ENCODE measurements at regions not wholly inside any gene's neighbourhood (a gene's known extent, or its start where the extent isn't known, plus 50 kb on each side); places are given as distances from the start of the nearest gene placed in this dataset.

DNA sequence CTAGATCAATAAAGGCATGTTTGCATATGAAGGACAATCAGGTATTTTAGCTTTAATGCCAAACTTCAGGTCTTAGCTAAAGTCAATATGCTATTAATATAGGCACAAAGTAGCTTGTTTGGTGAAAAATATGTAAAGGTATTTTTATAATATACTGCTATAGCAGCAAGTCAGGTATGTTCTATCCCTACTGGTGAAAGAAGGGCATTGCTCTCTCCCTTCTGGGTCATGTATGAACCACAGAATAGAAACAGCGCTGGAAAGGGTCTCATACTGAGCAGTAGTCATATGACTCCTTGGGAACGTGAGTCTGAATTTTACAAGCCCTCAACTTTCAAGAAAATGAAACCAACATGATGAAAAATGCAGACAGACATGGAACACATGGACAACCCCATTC, 314.6 kb downstream of the GRIN2B start:
- no TSS peak for BruUV-seq (replicated peaks)
- POLR2A ChIA-PET, result no interaction called here

DNA sequence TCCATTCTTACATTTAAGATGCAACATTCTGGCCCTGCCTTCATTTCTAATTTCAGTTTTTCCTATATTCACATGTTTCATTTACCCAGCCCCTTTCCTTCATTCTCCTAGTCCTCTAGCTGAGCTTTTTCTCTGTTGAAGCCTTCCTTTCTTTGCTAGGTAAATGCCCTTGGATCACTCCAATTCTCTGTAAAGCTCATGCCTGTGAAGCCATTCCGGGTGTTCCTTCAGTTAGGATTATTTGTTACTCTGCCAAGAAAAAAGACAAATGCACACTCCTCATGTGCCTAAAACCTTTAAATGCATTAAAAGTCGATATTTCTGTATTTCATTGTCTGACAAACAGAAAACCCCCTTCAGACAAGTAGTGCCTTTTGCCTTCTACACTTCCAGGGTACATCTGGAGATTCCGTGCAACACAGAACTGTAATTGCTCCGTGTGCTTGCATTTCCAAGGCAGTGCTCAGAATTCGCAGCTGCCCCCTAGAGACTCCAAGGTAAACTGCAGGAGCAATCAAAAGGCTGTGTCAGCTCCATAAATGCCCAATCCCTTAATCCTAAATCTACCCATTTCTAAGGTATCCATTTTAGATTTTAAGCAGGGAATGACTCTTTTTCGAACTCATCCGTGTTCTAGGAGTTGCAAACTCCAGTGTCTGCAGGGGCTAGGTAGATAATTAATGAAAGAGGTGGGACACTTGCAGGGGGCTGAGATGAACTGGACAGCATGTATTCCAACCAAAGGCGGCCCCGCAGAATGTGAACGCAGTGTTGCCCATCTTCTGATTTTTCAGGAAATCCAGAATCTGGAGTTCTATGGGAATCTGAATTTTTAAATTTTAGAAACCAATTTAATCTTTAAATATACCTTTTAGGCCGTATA, 320.2 kb downstream of the GRIN2B start:
- no peaks in the 10 kb centered on the region for H3K9me3 ChIP-seq (ENCODE audit: control insufficient read depth, insufficient read depth, low read depth, low read length)
- no peak for TF ChIP-seq TCF7L2 (IDR thresholded peaks at IDR 0.05; ENCODE audit: low read depth, low read length)
- TF ChIP-seq, protein P1, sequence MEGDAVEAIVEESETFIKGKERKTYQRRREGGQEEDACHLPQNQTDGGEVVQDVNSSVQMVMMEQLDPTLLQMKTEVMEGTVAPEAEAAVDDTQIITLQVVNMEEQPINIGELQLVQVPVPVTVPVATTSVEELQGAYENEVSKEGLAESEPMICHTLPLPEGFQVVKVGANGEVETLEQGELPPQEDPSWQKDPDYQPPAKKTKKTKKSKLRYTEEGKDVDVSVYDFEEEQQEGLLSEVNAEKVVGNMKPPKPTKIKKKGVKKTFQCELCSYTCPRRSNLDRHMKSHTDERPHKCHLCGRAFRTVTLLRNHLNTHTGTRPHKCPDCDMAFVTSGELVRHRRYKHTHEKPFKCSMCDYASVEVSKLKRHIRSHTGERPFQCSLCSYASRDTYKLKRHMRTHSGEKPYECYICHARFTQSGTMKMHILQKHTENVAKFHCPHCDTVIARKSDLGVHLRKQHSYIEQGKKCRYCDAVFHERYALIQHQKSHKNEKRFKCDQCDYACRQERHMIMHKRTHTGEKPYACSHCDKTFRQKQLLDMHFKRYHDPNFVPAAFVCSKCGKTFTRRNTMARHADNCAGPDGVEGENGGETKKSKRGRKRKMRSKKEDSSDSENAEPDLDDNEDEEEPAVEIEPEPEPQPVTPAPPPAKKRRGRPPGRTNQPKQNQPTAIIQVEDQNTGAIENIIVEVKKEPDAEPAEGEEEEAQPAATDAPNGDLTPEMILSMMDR (IDR thresholded peaks at IDR 0.05), result peak; percentile 79
- no TSS peak for BruUV-seq (replicated peaks)
- no peak overlapping the region for H3K27ac ChIP-seq (ENCODE audit: low read length)
- H3K36me3 ChIP-seq (ENCODE audit: control insufficient read depth, insufficient read depth, low read length), result no peaks in the 10 kb centered on the region
- 0 out of 2 replicates have a peak, but pooled peaks have one; percentile 68 for ATAC-seq
- peak; percentile 15 for DNase-seq (ENCODE audit: low read depth, low spot score)
- ChIA-PET POLR2A (no interaction called here), CTCF (no interaction called here)
- in situ Hi-C loops (cut with HindIII; ENCODE audit: low pct_unique_long_range_greater_than_20kb, low sequenced_read_pairs) (no loop called here), intact Hi-C loops (cut with micrococcal nuclease; ENCODE audit: unreplicated experiment) (loop anchor here (2.0 kb wide), 1 partner anchor 382 kb away; no protein-coding TSS in a partner anchor)
- H3K27me3 ChIP-seq (ENCODE audit: control insufficient read depth, insufficient read depth, low read length), result no peaks in the 10 kb centered on the region
- no peaks in the 10 kb centered on the region for H3K4me1 ChIP-seq (ENCODE audit: control insufficient read depth, insufficient read depth, low read length)
- no peak overlapping the region for H3K4me3 ChIP-seq (ENCODE audit: low read depth in 2 of 2, low read length in 2 of 2)

More for the DNA sequence above, 314.6 kb downstream of the GRIN2B start:
- H3K9me3 ChIP-seq (ENCODE audit: control insufficient read depth, insufficient read depth, low read depth, low read length), result no peaks in the 10 kb centered on the region
- no peaks in the 10 kb centered on the region for H3K36me3 ChIP-seq (ENCODE audit: control insufficient read depth, insufficient read depth, low read length)
- intact Hi-C loops (cut with micrococcal nuclease; ENCODE audit: unreplicated experiment), result no loop called here
- DNase-seq (ENCODE audit: low read depth, low spot score) (no peak), ATAC-seq (no peak)
- in situ Hi-C loops (cut with HindIII; ENCODE audit: low pct_unique_long_range_greater_than_20kb, low sequenced_read_pairs), result no loop called here
- H3K27me3 ChIP-seq (ENCODE audit: control insufficient read depth, insufficient read depth, low read length), result no peaks in the 10 kb centered on the region
- CTCF ChIA-PET, result no interaction called here
- H3K4me1 ChIP-seq (ENCODE audit: control insufficient read depth, insufficient read depth, low read length), result no peaks in the 10 kb centered on the region
- no peak overlapping the region for H3K4me3 ChIP-seq (ENCODE audit: low read depth in 2 of 2, low read length in 2 of 2)
- H3K27ac ChIP-seq (ENCODE audit: low read length), result no peak overlapping the region
- TF ChIP-seq, protein P2, sequence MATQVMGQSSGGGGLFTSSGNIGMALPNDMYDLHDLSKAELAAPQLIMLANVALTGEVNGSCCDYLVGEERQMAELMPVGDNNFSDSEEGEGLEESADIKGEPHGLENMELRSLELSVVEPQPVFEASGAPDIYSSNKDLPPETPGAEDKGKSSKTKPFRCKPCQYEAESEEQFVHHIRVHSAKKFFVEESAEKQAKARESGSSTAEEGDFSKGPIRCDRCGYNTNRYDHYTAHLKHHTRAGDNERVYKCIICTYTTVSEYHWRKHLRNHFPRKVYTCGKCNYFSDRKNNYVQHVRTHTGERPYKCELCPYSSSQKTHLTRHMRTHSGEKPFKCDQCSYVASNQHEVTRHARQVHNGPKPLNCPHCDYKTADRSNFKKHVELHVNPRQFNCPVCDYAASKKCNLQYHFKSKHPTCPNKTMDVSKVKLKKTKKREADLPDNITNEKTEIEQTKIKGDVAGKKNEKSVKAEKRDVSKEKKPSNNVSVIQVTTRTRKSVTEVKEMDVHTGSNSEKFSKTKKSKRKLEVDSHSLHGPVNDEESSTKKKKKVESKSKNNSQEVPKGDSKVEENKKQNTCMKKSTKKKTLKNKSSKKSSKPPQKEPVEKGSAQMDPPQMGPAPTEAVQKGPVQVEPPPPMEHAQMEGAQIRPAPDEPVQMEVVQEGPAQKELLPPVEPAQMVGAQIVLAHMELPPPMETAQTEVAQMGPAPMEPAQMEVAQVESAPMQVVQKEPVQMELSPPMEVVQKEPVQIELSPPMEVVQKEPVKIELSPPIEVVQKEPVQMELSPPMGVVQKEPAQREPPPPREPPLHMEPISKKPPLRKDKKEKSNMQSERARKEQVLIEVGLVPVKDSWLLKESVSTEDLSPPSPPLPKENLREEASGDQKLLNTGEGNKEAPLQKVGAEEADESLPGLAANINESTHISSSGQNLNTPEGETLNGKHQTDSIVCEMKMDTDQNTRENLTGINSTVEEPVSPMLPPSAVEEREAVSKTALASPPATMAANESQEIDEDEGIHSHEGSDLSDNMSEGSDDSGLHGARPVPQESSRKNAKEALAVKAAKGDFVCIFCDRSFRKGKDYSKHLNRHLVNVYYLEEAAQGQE (IDR thresholded peaks at IDR 0.05; ENCODE audit: insufficient read depth in 1 of 2, low read depth in 2 of 2, low read length in 1 of 2), result no peak
- TF ChIP-seq, protein P1 (IDR thresholded peaks at IDR 0.05), result no peak
- no peak for TF ChIP-seq POLR2AphosphoS5 (IDR thresholded peaks at IDR 0.05; ENCODE audit: low read depth, low read length)
- no peak for TF ChIP-seq SIN3A (IDR thresholded peaks at IDR 0.05; ENCODE audit: borderline replicate concordance, insufficient read depth, low read depth, low read length)
- TF ChIP-seq TCF7L2 (IDR thresholded peaks at IDR 0.05; ENCODE audit: low read depth, low read length), result no peak

Measured in Panc1 (cell line).